LNCaP clone FGC (cell line): ENCODE measurements at regions not wholly inside any gene's neighbourhood (a gene's known extent, or its start where the extent isn't known, plus 50 kb on each side); places are given as distances from the start of the nearest gene placed in this dataset.

ENCODE experiments used
- DNase-seq: peaks from one replicate; pipeline ENCODE4 v3.0.0-alpha.2; 2011; ENCODE audit warnings: low read depth
- H3K4me3 ChIP-seq: 2 replicates; pipeline ENCODE4 v1.5.1; 2011; ENCODE audit warnings: mild to moderate bottlenecking, low read depth, low read length, control low read depth
- CTCF ChIP-seq: IDR thresholded peaks from 2 replicates; pipeline ENCODE4 v1.5.1; 2012; ENCODE audit warnings: mild to moderate bottlenecking; ENCODE audit not compliant: control insufficient read depth, insufficient read depth; ENCODE audit errors: extremely low read depth

GRCh38 chr6:48027704-48028435 is 83.1 kb downstream of the PTCHD4 start:
- DNase-seq = no peak
- TF ChIP-seq CTCF = no peak
- H3K4me3 ChIP-seq = no peak overlapping the region

DNA sequence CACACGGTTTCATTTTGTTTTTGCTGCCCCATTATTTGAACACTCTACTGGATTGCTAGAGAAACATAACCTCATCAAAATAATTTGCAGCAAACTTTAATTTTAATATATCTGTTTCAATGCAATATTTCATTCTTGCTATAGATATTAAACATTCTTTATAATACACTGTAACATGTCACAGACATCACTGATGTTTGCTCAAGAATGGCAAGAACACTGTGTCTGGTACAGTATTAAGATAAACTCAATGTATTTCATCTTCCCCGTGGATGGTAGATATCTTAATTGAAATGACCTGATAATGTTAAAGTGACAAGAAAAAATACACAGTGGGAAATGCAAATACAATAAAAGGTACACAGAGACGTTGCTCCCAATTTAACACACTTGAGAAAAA is 86.0 kb downstream of the PTCHD4 start:
- DNase-seq = no peak
- no peak overlapping the region for H3K4me3 ChIP-seq
- TF ChIP-seq CTCF = no peak

- no peak for DNase-seq
- H3K4me3 ChIP-seq = no peak overlapping the region
- no peak for TF ChIP-seq CTCF
Measured at GRCh38 chr6:48021904-48022303, 89.1 kb downstream of the PTCHD4 start.

DNA sequence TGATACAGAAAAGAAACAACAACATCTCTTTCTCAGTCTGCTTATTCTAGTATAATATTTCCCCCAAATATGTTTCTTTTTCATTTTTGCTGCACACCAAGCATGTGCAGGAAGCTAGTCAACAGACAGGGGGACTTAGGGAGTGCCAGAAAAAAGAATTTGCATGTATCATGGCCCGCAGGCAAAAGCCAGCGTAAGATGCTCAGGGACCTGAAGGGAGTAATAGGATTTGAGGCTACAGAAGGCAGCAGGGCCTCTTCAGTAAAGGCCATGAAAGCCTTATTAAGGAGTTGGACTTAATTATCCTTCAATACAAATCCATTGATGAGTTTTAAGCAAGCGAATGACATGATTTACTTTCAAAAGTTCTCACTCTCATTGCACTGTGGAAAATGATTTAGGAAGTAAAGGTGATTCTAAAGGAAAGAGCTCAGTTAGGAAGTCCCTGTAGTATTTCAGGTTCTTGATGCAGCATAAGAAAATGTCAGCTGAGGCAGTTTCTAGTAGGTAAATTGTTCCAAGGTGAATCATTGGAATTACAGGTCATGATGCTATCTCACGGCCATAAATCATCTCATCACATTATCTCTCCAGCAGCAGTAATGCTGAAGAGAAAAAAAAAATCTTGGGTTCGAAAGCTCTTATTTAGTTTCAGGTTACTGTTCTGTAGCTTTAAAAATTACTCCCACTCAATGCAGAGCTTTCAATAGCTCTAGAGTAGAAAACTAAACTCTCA is 94.8 kb downstream of the PTCHD4 start:
- TF ChIP-seq CTCF = no peak
- no peak overlapping the region for H3K4me3 ChIP-seq
- DNase-seq = no peak

- no peak for TF ChIP-seq CTCF
- no peak overlapping the region for H3K4me3 ChIP-seq
- DNase-seq = no peak
Measured at GRCh38 chr6:47992809-47993208, 118.2 kb downstream of the PTCHD4 start.

DNA sequence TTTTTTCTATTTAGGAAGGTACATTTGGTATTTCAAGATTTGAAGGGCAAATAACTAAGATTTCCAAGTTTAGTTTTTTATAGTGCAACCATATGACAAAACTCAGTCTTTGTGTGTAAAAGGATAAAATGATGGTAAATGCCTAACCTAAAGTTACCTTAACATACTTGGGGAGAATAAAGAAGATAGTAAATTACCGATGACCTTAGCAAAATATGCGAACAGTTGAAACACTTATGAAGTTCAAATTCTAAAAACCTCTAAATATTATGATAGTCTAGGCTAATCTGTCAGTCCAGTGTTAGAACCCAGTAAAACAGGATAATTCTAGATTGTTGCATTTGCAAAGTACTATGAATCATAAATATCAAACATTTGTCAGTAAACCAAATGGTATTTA is 127.5 kb downstream of the PTCHD4 start:
- DNase-seq = no peak
- no peak for TF ChIP-seq CTCF
- H3K4me3 ChIP-seq = no peak overlapping the region
